ENCODE measurements at regions not wholly inside any gene's neighbourhood (a gene's known extent, or its start where the extent isn't known, plus 50 kb on each side); places are given as distances from the start of the nearest gene placed in this dataset.

GRCh38 chr11:76279038-76279437 is 72.7 kb upstream of the WNT11 start:
- no peak overlapping the region for H3K4me2 ChIP-seq (ENCODE audit: low read length, poor library complexity, severe bottlenecking)

GRCh38 chr11:76278526-76278925 is 72.2 kb upstream of the WNT11 start:
- H3K18ac ChIP-seq (ENCODE audit: low read depth in 1 of 2, low read length in 2 of 2) = no peak overlapping the region
- no peak overlapping the region for H4K91ac ChIP-seq (ENCODE audit: low read length)
- no peak overlapping the region for H2BK5ac ChIP-seq (ENCODE audit: low read depth, low read length, poor library complexity, severe bottlenecking)
- no peak overlapping the region for H3K23ac ChIP-seq (ENCODE audit: low read length in 2 of 2)
- H3K79me1 ChIP-seq (replicated peaks; ENCODE audit: low read length, poor library complexity, severe bottlenecking) = no peaks in the 10 kb centered on the region
- H3K36me3 ChIP-seq (ENCODE audit: control insufficient read depth in 1 of 2, insufficient read depth in 2 of 2, low read depth in 1 of 2, low read length in 2 of 2) = no peaks in the 10 kb centered on the region
- H3K4me2 ChIP-seq (ENCODE audit: low read length, poor library complexity, severe bottlenecking) = no peak overlapping the region
- no peak overlapping the region for H3K27ac ChIP-seq (ENCODE audit: low read length, poor library complexity, severe bottlenecking)
- no peak overlapping the region for H3K4ac ChIP-seq (ENCODE audit: low read depth in 1 of 2, low read length in 2 of 2)
- no peak overlapping the region for H2BK12ac ChIP-seq (ENCODE audit: low read length in 2 of 2)
- H3K27me3 ChIP-seq (ENCODE audit: control insufficient read depth in 1 of 2, insufficient read depth in 1 of 2, low read length in 2 of 2) = peaks cover 49 to 95% of the 10 kb centered on the region in 2 experiments
- no peak overlapping the region for H2BK15ac ChIP-seq (ENCODE audit: low read depth, poor library complexity, severe bottlenecking)
- no peak overlapping the region for H3K4me3 ChIP-seq (ENCODE audit: insufficient read depth in 1 of 2, low read depth in 1 of 2, low read length in 2 of 2)
- DNase-seq = no peak
- no peak overlapping the region for H3K9ac ChIP-seq (ENCODE audit: low read length)
- no peak overlapping the region for H2BK120ac ChIP-seq (ENCODE audit: low read depth, low read length)
- H3K4me1 ChIP-seq (ENCODE audit: control insufficient read depth, insufficient read depth, low read depth, low read length) = peaks cover 10% of the 10 kb centered on the region
- H3K9me3 ChIP-seq (ENCODE audit: control insufficient read depth, low read length) = peaks cover 12% of the 10 kb centered on the region
- 90% methylated on average over 3 of the region's 4 CpGs for WGBS
- no peak overlapping the region for H2AFZ ChIP-seq (ENCODE audit: low read depth, low read length)
- no peak overlapping the region for H4K8ac ChIP-seq (ENCODE audit: low read length)
- H2AK5ac ChIP-seq (ENCODE audit: low read length, severe bottlenecking) = no peak overlapping the region
- H3K14ac ChIP-seq (ENCODE audit: low read length in 2 of 2) = no peak overlapping the region

More at GRCh38 chr11:76279038-76279437, 72.7 kb upstream of the WNT11 start:
- Histone ChIP-seq H3K14ac (ENCODE audit: low read length in 2 of 2) (no peak overlapping the region), H4K91ac (ENCODE audit: low read length) (no peak overlapping the region), H3K27ac (ENCODE audit: low read length, poor library complexity, severe bottlenecking) (no peak overlapping the region), H3K4me3 (ENCODE audit: insufficient read depth in 1 of 2, low read depth in 1 of 2, low read length in 2 of 2) (no peak overlapping the region), H3K4me1 (ENCODE audit: control insufficient read depth, insufficient read depth, low read depth, low read length) (peaks cover 10% of the 10 kb centered on the region), H4K8ac (ENCODE audit: low read length) (no peak overlapping the region), H3K9me3 (ENCODE audit: control insufficient read depth, low read length) (peaks cover 12% of the 10 kb centered on the region), H3K36me3 (ENCODE audit: control insufficient read depth in 1 of 2, insufficient read depth in 2 of 2, low read depth in 1 of 2, low read length in 2 of 2) (no peaks in the 10 kb centered on the region), H3K27me3 (ENCODE audit: control insufficient read depth in 1 of 2, insufficient read depth in 1 of 2, low read length in 2 of 2) (peaks cover 53 to 97% of the 10 kb centered on the region in 2 experiments), H3K79me1 (replicated peaks; ENCODE audit: low read length, poor library complexity, severe bottlenecking) (no peaks in the 10 kb centered on the region), H3K9ac (ENCODE audit: low read length) (no peak overlapping the region), H2BK5ac (ENCODE audit: low read depth, low read length, poor library complexity, severe bottlenecking) (no peak overlapping the region), H3K18ac (ENCODE audit: low read depth in 1 of 2, low read length in 2 of 2) (no peak overlapping the region), H2AFZ (ENCODE audit: low read depth, low read length) (no peak overlapping the region), H3K4ac (ENCODE audit: low read depth in 1 of 2, low read length in 2 of 2) (no peak overlapping the region), H2AK5ac (ENCODE audit: low read length, severe bottlenecking) (no peak overlapping the region), H2BK12ac (ENCODE audit: low read length in 2 of 2) (no peak overlapping the region), H2BK15ac (ENCODE audit: low read depth, poor library complexity, severe bottlenecking) (no peak overlapping the region), H3K23ac (ENCODE audit: low read length in 2 of 2) (no peak overlapping the region), H2BK120ac (ENCODE audit: low read depth, low read length) (no peak overlapping the region)
- no peak for DNase-seq
- WGBS = 88% methylated on average over 4 of the region's 6 CpGs

- Histone ChIP-seq H3K14ac (ENCODE audit: low read length in 2 of 2) (peak overlapping the region in 1 of 2 experiments; percentile 4), H2BK15ac (ENCODE audit: low read depth, poor library complexity, severe bottlenecking) (no peak overlapping the region)
- 76% methylated on average over 25 of the region's 25 CpGs for WGBS
These were observed 71.2 kb upstream of the WNT11 start for GRCh38 chr11:76277298-76278175.

GRCh38 chr11:76276781-76277155 is 70.5 kb upstream of the WNT11 start:
- Histone ChIP-seq H3K9ac (ENCODE audit: low read length) (no peak overlapping the region), H3K36me3 (ENCODE audit: control insufficient read depth in 1 of 2, insufficient read depth in 2 of 2, low read depth in 1 of 2, low read length in 2 of 2) (no peaks in the 10 kb centered on the region), H3K4me3 (ENCODE audit: insufficient read depth in 1 of 2, low read depth in 1 of 2, low read length in 2 of 2) (no peak overlapping the region), H3K4ac (ENCODE audit: low read depth in 1 of 2, low read length in 2 of 2) (no peak overlapping the region), H2BK120ac (ENCODE audit: low read depth, low read length) (no peak overlapping the region), H4K91ac (ENCODE audit: low read length) (no peak overlapping the region), H2BK12ac (ENCODE audit: low read length in 2 of 2) (no peak overlapping the region), H3K4me2 (ENCODE audit: low read length, poor library complexity, severe bottlenecking) (no peak overlapping the region), H2AK5ac (ENCODE audit: low read length, severe bottlenecking) (no peak overlapping the region), H3K18ac (ENCODE audit: low read depth in 1 of 2, low read length in 2 of 2) (no peak overlapping the region), H3K9me3 (ENCODE audit: control insufficient read depth, low read length) (peaks cover 12% of the 10 kb centered on the region), H4K8ac (ENCODE audit: low read length) (no peak overlapping the region), H2BK15ac (ENCODE audit: low read depth, poor library complexity, severe bottlenecking) (no peak overlapping the region), H2BK5ac (ENCODE audit: low read depth, low read length, poor library complexity, severe bottlenecking) (no peak overlapping the region), H3K27ac (ENCODE audit: low read length, poor library complexity, severe bottlenecking) (no peak overlapping the region), H3K4me1 (ENCODE audit: control insufficient read depth, insufficient read depth, low read depth, low read length) (peaks cover 10% of the 10 kb centered on the region), H3K79me1 (replicated peaks; ENCODE audit: low read length, poor library complexity, severe bottlenecking) (no peaks in the 10 kb centered on the region), H2AFZ (ENCODE audit: low read depth, low read length) (no peak overlapping the region), H3K14ac (ENCODE audit: low read length in 2 of 2) (no peak overlapping the region), H3K23ac (ENCODE audit: low read length in 2 of 2) (no peak overlapping the region), H3K27me3 (ENCODE audit: control insufficient read depth in 1 of 2, insufficient read depth in 1 of 2, low read length in 2 of 2) (peaks cover 39 to 78% of the 10 kb centered on the region in 2 experiments)
- DNase-seq = no peak
- 94% methylated on average over 4 of the region's 4 CpGs for WGBS

More at GRCh38 chr11:76277298-76278175, 71.2 kb upstream of the WNT11 start:
- Histone ChIP-seq H2BK5ac (ENCODE audit: low read depth, low read length, poor library complexity, severe bottlenecking) (no peak overlapping the region), H4K91ac (ENCODE audit: low read length) (peak overlapping the region; percentile 29), H3K9me3 (ENCODE audit: control insufficient read depth, low read length) (peaks cover 12% of the 10 kb centered on the region), H3K4ac (ENCODE audit: low read depth in 1 of 2, low read length in 2 of 2) (no peak overlapping the region), H3K18ac (ENCODE audit: low read depth in 1 of 2, low read length in 2 of 2) (no peak overlapping the region), H3K23ac (ENCODE audit: low read length in 2 of 2) (no peak overlapping the region), H2BK12ac (ENCODE audit: low read length in 2 of 2) (no peak overlapping the region), H3K4me1 (ENCODE audit: control insufficient read depth, insufficient read depth, low read depth, low read length) (peaks cover 10% of the 10 kb centered on the region), H3K79me1 (replicated peaks; ENCODE audit: low read length, poor library complexity, severe bottlenecking) (no peaks in the 10 kb centered on the region), H3K27ac (ENCODE audit: low read length, poor library complexity, severe bottlenecking) (no peak overlapping the region), H4K8ac (ENCODE audit: low read length) (no peak overlapping the region), H2AFZ (ENCODE audit: low read depth, low read length) (no peak overlapping the region), H3K4me2 (ENCODE audit: low read length, poor library complexity, severe bottlenecking) (no peak overlapping the region), H3K36me3 (ENCODE audit: control insufficient read depth in 1 of 2, insufficient read depth in 2 of 2, low read depth in 1 of 2, low read length in 2 of 2) (no peaks in the 10 kb centered on the region), H3K9ac (ENCODE audit: low read length) (no peak overlapping the region), H3K27me3 (ENCODE audit: control insufficient read depth in 1 of 2, insufficient read depth in 1 of 2, low read length in 2 of 2) (peaks cover 41 to 85% of the 10 kb centered on the region in 2 experiments), H2AK5ac (ENCODE audit: low read length, severe bottlenecking) (no peak overlapping the region), H3K4me3 (ENCODE audit: insufficient read depth in 1 of 2, low read depth in 1 of 2, low read length in 2 of 2) (peak overlapping the region in 1 of 2 experiments; percentile 7), H2BK120ac (ENCODE audit: low read depth, low read length) (no peak overlapping the region)
- no peak for DNase-seq
